GM23338 (cell line): ENCODE measurements at regions not wholly inside any gene's neighbourhood (a gene's known extent, or its start where the extent isn't known, plus 50 kb on each side); places are given as distances from the start of the nearest gene placed in this dataset.

ENCODE experiments used
- ATAC-seq: fragments of 200-7000 bp; cut with Tn5 transposase; 3 replicates; pipeline ENCODE4 v1.9.1; 2020
- DNase-seq: peaks from one replicate; pipeline ENCODE4 v3.0.0-alpha.2; 2015; ENCODE audit warnings: low spot score
- H2AFZ ChIP-seq: fragments of 200-600 bp; sonication (generic); 2 replicates; pipeline ENCODE4 v1.8.0; 2016; ENCODE audit warnings: antibody characterized with exemption, mild to moderate bottlenecking, moderate library complexity
- H3F3A ChIP-seq: fragments of 200-600 bp; sonication (generic); replicated peaks from 2 replicates; pipeline ENCODE4 v1.8.0; 2017; ENCODE audit warnings: antibody characterized with exemption, mixed run types, low read depth
- H3K27ac ChIP-seq: fragments of 200-600 bp; sonication (generic); 2 replicates; pipeline ENCODE4 v1.6.1; 2016; ENCODE audit warnings: low read depth
- H3K27me3 ChIP-seq: fragments of 200-600 bp; sonication (generic); 2 replicates; pipeline ENCODE4 v1.8.0; 2016; ENCODE audit warnings: mild to moderate bottlenecking, mixed run types, moderate library complexity; ENCODE audit not compliant: insufficient read depth
- H3K36me3 ChIP-seq: fragments of 200-600 bp; sonication (generic); 2 replicates; pipeline ENCODE4 v1.8.0; 2016; ENCODE audit warnings: mild to moderate bottlenecking; ENCODE audit not compliant: insufficient read depth
- H3K4me1 ChIP-seq: fragments of 200-600 bp; sonication (generic); 2 replicates; pipeline ENCODE4 v1.8.0; 2016; ENCODE audit warnings: mild to moderate bottlenecking, moderate library complexity; ENCODE audit not compliant: insufficient read depth
- H3K4me2 ChIP-seq: fragments of 200-600 bp; sonication (generic); 2 replicates; pipeline ENCODE4 v1.7.1; 2017; ENCODE audit warnings: mixed run types
- H3K4me3 ChIP-seq: fragments of 200-600 bp; sonication (generic); 2 replicates; pipeline ENCODE4 v1.6.1; 2016; ENCODE audit warnings: mixed run types
- H3K79me2 ChIP-seq: fragments of 200-600 bp; sonication (generic); replicated peaks from 2 replicates; pipeline ENCODE4 v1.8.0; 2017; ENCODE audit warnings: mild to moderate bottlenecking; ENCODE audit not compliant: insufficient read depth
- H3K9me2 ChIP-seq: fragments of 200-600 bp; sonication (generic); 2 replicates; pipeline ENCODE4 v1.8.0; 2017; ENCODE audit not compliant: insufficient read depth
- H4K20me1 ChIP-seq: fragments of 200-600 bp; sonication (generic); replicated peaks from 2 replicates; pipeline ENCODE4 v1.8.0; 2017; ENCODE audit warnings: mild to moderate bottlenecking; ENCODE audit not compliant: insufficient read depth
- H3K27ac Mint-ChIP-seq: 2 replicates; pipeline ENCODE4 v1.8.0; 2020; ENCODE audit warnings: inconsistent platforms, mild to moderate bottlenecking, moderate library complexity, mixed read lengths
- H3K27me3 Mint-ChIP-seq: 3 replicates; pipeline ENCODE4 v1.8.0; 2022; ENCODE audit warnings: low read depth, mild to moderate bottlenecking, moderate library complexity, mixed read lengths, inconsistent platforms; ENCODE audit not compliant: insufficient read depth, poor library complexity
- H3K36me3 Mint-ChIP-seq: 3 replicates; pipeline ENCODE4 v1.8.0; 2021; ENCODE audit warnings: low read depth, mild to moderate bottlenecking, inconsistent platforms, moderate library complexity, mixed read lengths
- H3K4me1 Mint-ChIP-seq: 3 replicates; pipeline ENCODE4 v1.8.0; 2020; ENCODE audit warnings: mild to moderate bottlenecking, inconsistent platforms, mixed read lengths
- H3K4me3 Mint-ChIP-seq: 3 replicates; pipeline ENCODE4 v1.8.0; 2021; ENCODE audit warnings: moderate library complexity, mild to moderate bottlenecking, inconsistent platforms, mixed read lengths
- H3K9me3 Mint-ChIP-seq: 3 replicates; pipeline ENCODE4 v1.8.0; 2020; ENCODE audit warnings: moderate library complexity, mild to moderate bottlenecking, inconsistent platforms, mixed read lengths
- CREB1 ChIP-seq: fragments of 250-450 bp; sonication (Bioruptor Pico); IDR thresholded peaks from 2 replicates; pipeline ENCODE4 v1.5.0; 2020; ENCODE audit warnings: low read depth, mild to moderate bottlenecking, moderate library complexity
- EZH2 ChIP-seq: fragments of 200-600 bp; sonication (generic); IDR thresholded peaks from one replicate; pipeline ENCODE4 v1.8.0; 2017; ENCODE audit warnings: antibody characterized with exemption, mild to moderate bottlenecking, low read depth; ENCODE audit not compliant: unreplicated experiment
- EZH2phosphoT487 ChIP-seq: fragments of 200-600 bp; sonication (generic); IDR thresholded peaks from one replicate; pipeline ENCODE4 v1.8.1; 2018; ENCODE audit warnings: antibody characterized with exemption; ENCODE audit not compliant: unreplicated experiment
- JUNB ChIP-seq: IDR thresholded peaks from one replicate; pipeline ENCODE4 v1.6.1; 2016; ENCODE audit warnings: antibody characterized with exemption; ENCODE audit not compliant: unreplicated experiment
- NANOG ChIP-seq: IDR thresholded peaks from 2 replicates; pipeline ENCODE4 v1.6.1; 2016; ENCODE audit warnings: antibody characterized with exemption, borderline replicate concordance
- STAT1 ChIP-seq: IDR thresholded peaks from one replicate; pipeline ENCODE4 v1.6.1; 2016; ENCODE audit warnings: antibody characterized with exemption; ENCODE audit not compliant: unreplicated experiment
- ZNF114 ChIP-seq: fragments of 250-450 bp; sonication (Bioruptor Pico); IDR thresholded peaks from 2 replicates; pipeline ENCODE4 v1.5.0; 2020; ENCODE audit warnings: mild to moderate bottlenecking, moderate library complexity
- ZNF331 ChIP-seq: fragments of 250-450 bp; sonication (Bioruptor Pico); IDR thresholded peaks from 2 replicates; pipeline ENCODE4 v1.5.0; 2020; ENCODE audit warnings: low read depth, mild to moderate bottlenecking, moderate library complexity
- TF ChIP-seq, protein P1 (sequence below): IDR thresholded peaks from one replicate; pipeline ENCODE4 v1.6.1; 2018; ENCODE audit warnings: antibody characterized with exemption; ENCODE audit not compliant: unreplicated experiment
- TF ChIP-seq, protein P2 (sequence below): IDR thresholded peaks from 2 replicates; pipeline ENCODE4 v1.6.1; 2016; ENCODE audit warnings: antibody characterized with exemption
- TF ChIP-seq, protein P3 (sequence below), 2 experiments: fragments of 200-600 bp in 1 of 2; sonication (generic) in 1 of 2; conservative IDR thresholded peaks; 2 replicates each; pipeline versions ENCODE4 v1.5.1 to v1.6.1; 2016 to 2017; ENCODE audit warnings: antibody characterized with exemption in 2 of 2, low read depth in 2 of 2, mild to moderate bottlenecking in 2 of 2, moderate library complexity in 1 of 2

- no peaks in the 10 kb centered on the region for H3F3A ChIP-seq
- DNase-seq (no peak), ATAC-seq (no peak)
- H3K9me2 ChIP-seq = no peaks in the 10 kb centered on the region; the same call in 1 of the 2 replicates
- Mint-ChIP-seq H3K27me3 (peaks cover 3% of the 10 kb centered on the region), H3K9me3 (no peaks in the 10 kb centered on the region; the same call in 2 of the 3 replicates), H3K36me3 (no peaks in the 10 kb centered on the region), H3K4me1 (no peaks in the 10 kb centered on the region), H3K4me3 (no peak overlapping the region), H3K27ac (no peak overlapping the region)
- no peaks in the 10 kb centered on the region for H3K4me1 ChIP-seq
- no peak overlapping the region for H3K4me3 ChIP-seq
- H3K4me2 ChIP-seq = no peak overlapping the region
- H3K36me3 ChIP-seq = no peaks in the 10 kb centered on the region
- H3K27me3 ChIP-seq = no peaks in the 10 kb centered on the region
- H3K27ac ChIP-seq = no peak overlapping the region
- H4K20me1 ChIP-seq = no peaks in the 10 kb centered on the region
- TF ChIP-seq EZH2 (no peak), JUNB (no peak)
- H2AFZ ChIP-seq = no peak overlapping the region
- no peaks in the 10 kb centered on the region for H3K79me2 ChIP-seq
These were observed 76.7 kb upstream of the NDST3 start for GRCh38 chr4:117957571-117957970.

DNA sequence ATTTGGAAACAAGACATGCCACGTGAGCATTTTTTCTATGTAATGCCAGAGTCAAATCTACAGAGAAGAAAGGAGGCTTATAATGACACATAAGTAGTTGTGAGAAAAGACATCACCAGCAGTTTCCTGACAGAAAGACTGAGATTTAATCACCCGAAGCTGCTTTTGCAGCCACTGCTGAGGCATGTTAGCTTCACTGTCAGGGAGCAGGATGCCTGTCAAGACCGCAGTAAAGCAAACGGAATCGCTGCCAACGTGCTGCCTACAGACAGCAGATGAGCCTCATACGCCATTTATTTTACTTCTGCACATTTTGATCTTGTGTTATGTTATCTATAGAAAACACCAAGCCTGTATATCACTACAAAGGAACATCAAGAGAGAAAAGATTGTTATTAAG lies 68.7 kb upstream of the NDST3 start:
- H3K27me3 ChIP-seq = no peaks in the 10 kb centered on the region
- H3K4me2 ChIP-seq = no peak overlapping the region
- H3K36me3 Mint-ChIP-seq = no peaks in the 10 kb centered on the region
- H3F3A ChIP-seq = no peaks in the 10 kb centered on the region
- H3K27me3 Mint-ChIP-seq = no peaks in the 10 kb centered on the region
- H3K79me2 ChIP-seq = no peaks in the 10 kb centered on the region
- H3K4me3 ChIP-seq = no peak overlapping the region
- no peak overlapping the region for H3K27ac Mint-ChIP-seq
- H3K4me3 Mint-ChIP-seq = no peak overlapping the region
- H4K20me1 ChIP-seq = no peaks in the 10 kb centered on the region
- DNase-seq (no peak), ATAC-seq (no peak)
- no peak overlapping the region for H3K27ac ChIP-seq
- H3K9me3 Mint-ChIP-seq = no peaks in the 10 kb centered on the region; the same call in 2 of the 3 replicates
- H2AFZ ChIP-seq = no peak overlapping the region
- H3K4me1 ChIP-seq = no peaks in the 10 kb centered on the region
- H3K4me1 Mint-ChIP-seq = no peaks in the 10 kb centered on the region
- no peaks in the 10 kb centered on the region for H3K9me2 ChIP-seq
- H3K36me3 ChIP-seq = no peaks in the 10 kb centered on the region
- TF ChIP-seq, protein P1, sequence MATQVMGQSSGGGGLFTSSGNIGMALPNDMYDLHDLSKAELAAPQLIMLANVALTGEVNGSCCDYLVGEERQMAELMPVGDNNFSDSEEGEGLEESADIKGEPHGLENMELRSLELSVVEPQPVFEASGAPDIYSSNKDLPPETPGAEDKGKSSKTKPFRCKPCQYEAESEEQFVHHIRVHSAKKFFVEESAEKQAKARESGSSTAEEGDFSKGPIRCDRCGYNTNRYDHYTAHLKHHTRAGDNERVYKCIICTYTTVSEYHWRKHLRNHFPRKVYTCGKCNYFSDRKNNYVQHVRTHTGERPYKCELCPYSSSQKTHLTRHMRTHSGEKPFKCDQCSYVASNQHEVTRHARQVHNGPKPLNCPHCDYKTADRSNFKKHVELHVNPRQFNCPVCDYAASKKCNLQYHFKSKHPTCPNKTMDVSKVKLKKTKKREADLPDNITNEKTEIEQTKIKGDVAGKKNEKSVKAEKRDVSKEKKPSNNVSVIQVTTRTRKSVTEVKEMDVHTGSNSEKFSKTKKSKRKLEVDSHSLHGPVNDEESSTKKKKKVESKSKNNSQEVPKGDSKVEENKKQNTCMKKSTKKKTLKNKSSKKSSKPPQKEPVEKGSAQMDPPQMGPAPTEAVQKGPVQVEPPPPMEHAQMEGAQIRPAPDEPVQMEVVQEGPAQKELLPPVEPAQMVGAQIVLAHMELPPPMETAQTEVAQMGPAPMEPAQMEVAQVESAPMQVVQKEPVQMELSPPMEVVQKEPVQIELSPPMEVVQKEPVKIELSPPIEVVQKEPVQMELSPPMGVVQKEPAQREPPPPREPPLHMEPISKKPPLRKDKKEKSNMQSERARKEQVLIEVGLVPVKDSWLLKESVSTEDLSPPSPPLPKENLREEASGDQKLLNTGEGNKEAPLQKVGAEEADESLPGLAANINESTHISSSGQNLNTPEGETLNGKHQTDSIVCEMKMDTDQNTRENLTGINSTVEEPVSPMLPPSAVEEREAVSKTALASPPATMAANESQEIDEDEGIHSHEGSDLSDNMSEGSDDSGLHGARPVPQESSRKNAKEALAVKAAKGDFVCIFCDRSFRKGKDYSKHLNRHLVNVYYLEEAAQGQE = no peak
- TF ChIP-seq CREB1 (CRISPR knock-in tag) = no peak
- TF ChIP-seq, protein P2, sequence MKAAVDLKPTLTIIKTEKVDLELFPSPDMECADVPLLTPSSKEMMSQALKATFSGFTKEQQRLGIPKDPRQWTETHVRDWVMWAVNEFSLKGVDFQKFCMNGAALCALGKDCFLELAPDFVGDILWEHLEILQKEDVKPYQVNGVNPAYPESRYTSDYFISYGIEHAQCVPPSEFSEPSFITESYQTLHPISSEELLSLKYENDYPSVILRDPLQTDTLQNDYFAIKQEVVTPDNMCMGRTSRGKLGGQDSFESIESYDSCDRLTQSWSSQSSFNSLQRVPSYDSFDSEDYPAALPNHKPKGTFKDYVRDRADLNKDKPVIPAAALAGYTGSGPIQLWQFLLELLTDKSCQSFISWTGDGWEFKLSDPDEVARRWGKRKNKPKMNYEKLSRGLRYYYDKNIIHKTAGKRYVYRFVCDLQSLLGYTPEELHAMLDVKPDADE = no peak
- TF ChIP-seq NANOG = no peak
- TF ChIP-seq ZNF114 (CRISPR knock-in tag) = no peak
- TF ChIP-seq STAT1 = no peak
- no peak for TF ChIP-seq JUNB
- no peak for TF ChIP-seq EZH2phosphoT487
- TF ChIP-seq, protein P3, sequence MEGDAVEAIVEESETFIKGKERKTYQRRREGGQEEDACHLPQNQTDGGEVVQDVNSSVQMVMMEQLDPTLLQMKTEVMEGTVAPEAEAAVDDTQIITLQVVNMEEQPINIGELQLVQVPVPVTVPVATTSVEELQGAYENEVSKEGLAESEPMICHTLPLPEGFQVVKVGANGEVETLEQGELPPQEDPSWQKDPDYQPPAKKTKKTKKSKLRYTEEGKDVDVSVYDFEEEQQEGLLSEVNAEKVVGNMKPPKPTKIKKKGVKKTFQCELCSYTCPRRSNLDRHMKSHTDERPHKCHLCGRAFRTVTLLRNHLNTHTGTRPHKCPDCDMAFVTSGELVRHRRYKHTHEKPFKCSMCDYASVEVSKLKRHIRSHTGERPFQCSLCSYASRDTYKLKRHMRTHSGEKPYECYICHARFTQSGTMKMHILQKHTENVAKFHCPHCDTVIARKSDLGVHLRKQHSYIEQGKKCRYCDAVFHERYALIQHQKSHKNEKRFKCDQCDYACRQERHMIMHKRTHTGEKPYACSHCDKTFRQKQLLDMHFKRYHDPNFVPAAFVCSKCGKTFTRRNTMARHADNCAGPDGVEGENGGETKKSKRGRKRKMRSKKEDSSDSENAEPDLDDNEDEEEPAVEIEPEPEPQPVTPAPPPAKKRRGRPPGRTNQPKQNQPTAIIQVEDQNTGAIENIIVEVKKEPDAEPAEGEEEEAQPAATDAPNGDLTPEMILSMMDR (conservative IDR thresholded peaks at IDR 0.05; ENCODE audit: low read depth in 2 of 2) = no peak
- TF ChIP-seq EZH2 = no peak
- TF ChIP-seq ZNF331 (CRISPR knock-in tag) = no peak
